Psoas muscle (tissue), 7 donors: ENCODE measurements at regions not wholly inside any gene's neighbourhood (a gene's known extent, or its start where the extent isn't known, plus 50 kb on each side); places are given as distances from the start of the nearest gene placed in this dataset.

Experiments
- ATAC-seq, 4 donors: fragments of 200-7000 bp; cut with Tn5 transposase; one replicate each; pipeline ENCODE4 v1.9.1; 2020; ENCODE audit warnings: moderate library complexity in 3 of 4, mild to moderate bottlenecking in 2 of 4
- DNase-seq, 2 donors: peaks; one replicate each; pipeline ENCODE4 v3.0.0-alpha.2; 2020
- H3K27ac ChIP-seq: fragments of 200-600 bp; one replicate; pipeline ENCODE4 v1.8.0; 2022
- H3K27me3 ChIP-seq, 3 donors: fragments of 200-600 bp in 1 of 3; one replicate each; pipeline versions ENCODE4 v1.6.1 to v1.8.0; 2013 to 2022; ENCODE audit warnings: low read length in 2 of 3, mild to moderate bottlenecking in 2 of 3, moderate library complexity in 1 of 3; ENCODE audit not compliant: insufficient read depth in 3 of 3
- H3K36me3 ChIP-seq, 2 donors: fragments of 200-600 bp in 1 of 2; one replicate each; pipeline versions ENCODE4 v1.6.1 to v1.8.0; 2013 to 2022; ENCODE audit warnings: low read depth in 1 of 2, mild to moderate bottlenecking in 1 of 2, moderate library complexity in 1 of 2; ENCODE audit not compliant: insufficient read depth in 1 of 2
- H3K4me1 ChIP-seq: fragments of 200-600 bp; one replicate; pipeline ENCODE4 v1.8.0; 2022
- H3K4me3 ChIP-seq: fragments of 200-600 bp; one replicate; pipeline ENCODE4 v1.8.0; 2022; ENCODE audit warnings: mild to moderate bottlenecking
- H3K9me3 ChIP-seq: fragments of 200-600 bp; one replicate; pipeline ENCODE4 v1.8.0; 2022
- WGBS, 3 donors: extraction: QIAGEN DNeasy Blood & Tissue Kit; methylation state at CpG; one replicate each; pipeline versions ENCODE4 v1.1.6 to v1.1.7; 2013; 5-methylcytosine and 5-hydroxymethylcytosine counted together
- intact Hi-C, 2 donors: fragments of 100-400 bp; cut with DNase I; formaldehyde crosslinking; loops; one replicate each; pipeline versions ENCODE4 v1.11.0 to v1.14.2; 2022
- TF ChIP-seq, protein P1 (sequence below): fragments of 200-600 bp; IDR thresholded peaks from one replicate; pipeline ENCODE4 v1.8.0; 2022; ENCODE audit warnings: antibody characterized with exemption
- donor health status: healthy with polysubstance abuse.
- donor health status: DM: no; HTN: no; CAD: no; lungs with moderate emphysema.
- donor health status: Bipolar disorder and iron deficiency.
- donor health status: healthy.
- donor health status: DM: yes; HTN: yes; CAD: no.
- donor health status: DM: no; HTN: no; CAD: no.
- donor health status: DM: yes; HTN: yes; CAD: no.

DNA sequence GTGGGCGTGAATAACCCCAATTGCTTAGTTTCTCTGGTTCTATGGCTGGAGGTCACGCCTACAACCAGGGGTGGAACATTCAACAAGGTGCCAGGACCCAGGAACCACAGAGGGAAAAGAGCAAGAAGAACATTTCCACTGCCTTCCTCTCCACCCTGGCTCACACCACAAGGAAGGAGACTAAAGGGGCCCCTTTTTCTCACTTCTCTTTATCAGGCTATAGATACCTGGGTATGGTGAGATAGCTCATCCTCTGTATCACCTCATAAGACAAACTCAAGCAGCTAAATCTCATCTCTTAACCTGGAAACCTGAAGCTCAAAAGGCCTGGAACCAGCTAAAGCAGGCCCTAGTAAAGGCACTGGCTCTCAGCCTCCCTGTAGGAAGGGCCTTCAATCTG lies 438.8 kb upstream of the OLFM3 start:
- 56 to 83% (median 76%) methylated on average over 2 of the region's 2 CpGs for WGBS, 3 donors
- DNase-seq = no peak

DNA sequence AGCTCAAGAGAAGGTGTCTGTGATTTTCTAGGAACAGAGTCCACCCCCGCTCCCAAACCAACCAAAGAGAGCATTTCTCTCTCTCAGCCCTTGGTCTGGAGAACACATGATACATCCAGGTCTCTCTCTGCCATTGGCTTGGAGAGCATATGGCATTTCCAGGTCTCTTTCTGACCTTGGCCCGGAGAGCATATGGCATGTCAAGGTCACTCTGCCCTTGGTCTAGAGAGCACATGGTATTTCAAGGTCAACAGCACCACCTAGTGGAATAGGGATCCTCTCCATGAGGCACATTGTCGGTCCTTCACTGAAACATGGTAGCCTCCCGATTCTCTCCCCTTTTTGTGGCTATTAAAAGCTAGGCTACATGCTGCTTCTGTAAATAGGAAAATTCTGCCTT lies 437.7 kb upstream of the OLFM3 start:
- no peak for ATAC-seq

More for the DNA sequence above, 438.8 kb upstream of the OLFM3 start:
- Histone ChIP-seq H3K9me3 (no peaks in the 10 kb centered on the region), H3K27ac (no peak overlapping the region), H3K4me1 (no peaks in the 10 kb centered on the region), H3K4me3 (no peak overlapping the region), H3K27me3 (no peaks in the 10 kb centered on the region), H3K36me3 (no peaks in the 10 kb centered on the region)
- intact Hi-C loops = no loop called here
- no peak for ATAC-seq
- TF ChIP-seq, protein P1, sequence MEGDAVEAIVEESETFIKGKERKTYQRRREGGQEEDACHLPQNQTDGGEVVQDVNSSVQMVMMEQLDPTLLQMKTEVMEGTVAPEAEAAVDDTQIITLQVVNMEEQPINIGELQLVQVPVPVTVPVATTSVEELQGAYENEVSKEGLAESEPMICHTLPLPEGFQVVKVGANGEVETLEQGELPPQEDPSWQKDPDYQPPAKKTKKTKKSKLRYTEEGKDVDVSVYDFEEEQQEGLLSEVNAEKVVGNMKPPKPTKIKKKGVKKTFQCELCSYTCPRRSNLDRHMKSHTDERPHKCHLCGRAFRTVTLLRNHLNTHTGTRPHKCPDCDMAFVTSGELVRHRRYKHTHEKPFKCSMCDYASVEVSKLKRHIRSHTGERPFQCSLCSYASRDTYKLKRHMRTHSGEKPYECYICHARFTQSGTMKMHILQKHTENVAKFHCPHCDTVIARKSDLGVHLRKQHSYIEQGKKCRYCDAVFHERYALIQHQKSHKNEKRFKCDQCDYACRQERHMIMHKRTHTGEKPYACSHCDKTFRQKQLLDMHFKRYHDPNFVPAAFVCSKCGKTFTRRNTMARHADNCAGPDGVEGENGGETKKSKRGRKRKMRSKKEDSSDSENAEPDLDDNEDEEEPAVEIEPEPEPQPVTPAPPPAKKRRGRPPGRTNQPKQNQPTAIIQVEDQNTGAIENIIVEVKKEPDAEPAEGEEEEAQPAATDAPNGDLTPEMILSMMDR = no peak

DNA sequence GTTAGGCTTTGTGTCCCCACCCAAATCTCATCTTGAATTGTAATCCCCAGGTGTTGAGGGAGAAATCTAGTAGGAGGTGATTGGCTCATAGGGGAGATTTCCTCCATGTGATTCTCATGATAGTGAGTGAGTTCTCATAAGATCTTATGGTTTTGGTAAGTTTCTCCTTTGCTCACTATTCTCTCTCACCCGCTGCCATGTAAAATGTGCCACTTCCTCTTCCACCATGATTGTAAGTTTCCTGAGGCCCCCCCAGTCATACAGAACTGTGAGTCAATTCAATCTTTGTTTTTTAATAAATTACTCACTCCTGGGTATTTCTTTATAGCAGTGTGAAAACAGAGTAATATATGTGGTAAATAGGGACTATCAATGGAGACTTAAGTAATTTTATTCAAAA lies 434.5 kb upstream of the OLFM3 start:
- no peak for DNase-seq
- no peaks in the 10 kb centered on the region for H3K4me1 ChIP-seq
- ATAC-seq = no peak
- no peaks in the 10 kb centered on the region for H3K36me3 ChIP-seq
- intact Hi-C loops = no loop called here
- no peaks in the 10 kb centered on the region for H3K9me3 ChIP-seq
- TF ChIP-seq, protein P1 = no peak
- no peak overlapping the region for H3K27ac ChIP-seq
- H3K27me3 ChIP-seq = no peaks in the 10 kb centered on the region
- WGBS, 3 donors = 89 to 97% (median 94%) methylated on average over 1 of the region's 1 CpG
- H3K4me3 ChIP-seq = no peak overlapping the region

More for the DNA sequence above, 437.7 kb upstream of the OLFM3 start:
- Histone ChIP-seq H3K4me3 (no peak overlapping the region), H3K27me3 (no peaks in the 10 kb centered on the region), H3K36me3 (no peaks in the 10 kb centered on the region), H3K4me1 (no peaks in the 10 kb centered on the region), H3K9me3 (no peaks in the 10 kb centered on the region), H3K27ac (no peak overlapping the region)
- DNase-seq = no peak
- 60 to 67% (median 65%) methylated on average over 4 of the region's 4 CpGs for WGBS, 3 donors
- intact Hi-C loops = no loop called here
- TF ChIP-seq, protein P1 = no peak

DNA sequence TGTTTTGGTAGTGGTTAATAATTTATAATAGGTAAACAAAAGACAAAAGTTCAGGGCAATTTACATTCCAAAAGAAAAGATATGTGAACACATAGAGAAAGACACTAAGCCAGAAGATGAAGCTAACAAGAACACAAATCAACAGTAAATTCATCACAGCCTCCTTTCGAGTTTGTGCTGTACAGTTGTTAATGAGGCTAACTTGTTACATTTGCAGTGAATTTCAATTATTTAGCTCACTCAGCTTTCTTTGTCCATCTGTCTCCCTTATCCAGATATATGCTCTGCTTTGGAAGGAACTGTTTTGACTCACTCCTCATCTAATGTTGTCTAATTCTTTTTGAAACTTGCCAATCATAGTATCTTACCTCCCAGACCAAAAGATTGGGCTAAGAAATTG lies 423.3 kb upstream of the OLFM3 start:
- TF ChIP-seq, protein P1 = no peak
- Histone ChIP-seq H3K27me3 (no peaks in the 10 kb centered on the region), H3K9me3 (no peaks in the 10 kb centered on the region), H3K4me3 (no peak overlapping the region), H3K4me1 (no peaks in the 10 kb centered on the region), H3K27ac (no peak overlapping the region), H3K36me3 (no peaks in the 10 kb centered on the region)
- 62 to 81% (median 67%) methylated on average over 1 of the region's 1 CpG for WGBS, 3 donors
- intact Hi-C loops = no loop called here
- DNase-seq (no peak), ATAC-seq (no peak)
